GM18511 (cell line): ENCODE measurements at regions not wholly inside any gene's neighbourhood (a gene's known extent, or its start where the extent isn't known, plus 50 kb on each side); places are given as distances from the start of the nearest gene placed in this dataset.

ENCODE experiments used
- ATAC-seq: cut with Tn5 transposase; IDR thresholded peaks from one replicate; pipeline ENCODE4 v1.9.1; 2021; ENCODE audit warnings: mild to moderate bottlenecking, moderate library complexity; ENCODE audit not compliant: unreplicated experiment

DNA sequence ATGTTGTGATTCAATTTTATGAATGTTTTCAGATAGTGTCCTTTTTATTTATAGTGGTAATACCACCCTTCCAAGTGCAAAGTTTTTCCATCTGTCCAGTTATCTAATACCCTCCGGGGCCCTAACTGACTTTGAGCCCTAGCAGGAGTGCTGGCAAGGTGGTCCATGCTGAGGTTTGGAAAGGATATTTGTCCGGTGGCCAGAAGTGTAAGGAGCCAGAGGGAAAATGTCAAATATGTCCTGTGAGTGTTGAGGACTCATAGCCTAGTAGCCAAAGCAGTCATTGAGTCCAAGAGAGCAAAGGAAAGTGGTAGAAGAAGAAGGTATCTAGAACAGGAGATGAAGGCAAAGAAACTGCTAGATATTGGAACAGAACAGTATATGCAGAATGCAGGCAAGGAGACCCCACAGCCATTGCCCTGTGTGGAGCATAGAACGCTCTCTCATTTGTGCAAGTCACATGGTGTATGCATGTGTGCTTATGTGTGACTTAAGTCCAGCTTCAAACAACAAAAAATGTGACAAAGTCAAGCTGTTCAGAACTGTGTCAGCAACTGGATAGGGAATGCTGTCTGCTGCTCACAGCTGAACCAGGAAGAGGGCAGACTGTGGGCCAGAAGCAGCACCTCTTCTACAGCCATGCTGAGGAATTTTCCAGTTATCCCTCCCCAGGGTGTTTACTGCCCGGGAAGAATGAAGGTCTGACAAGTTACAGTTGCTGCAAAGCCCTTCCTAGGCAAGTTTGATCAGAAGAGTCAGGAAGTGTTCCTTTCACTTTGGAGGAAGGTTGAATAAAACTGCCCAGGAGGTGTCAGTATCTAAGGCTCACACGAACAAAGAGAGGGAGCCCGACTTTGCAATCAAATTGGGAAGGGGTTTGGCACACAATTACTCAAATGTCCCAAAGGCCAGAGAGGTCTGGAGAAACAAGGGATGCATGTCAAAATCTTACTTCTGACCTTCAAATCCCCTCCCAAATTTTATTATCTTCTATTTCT, 463.3 kb upstream of the DMAC1 start:
- ATAC-seq, result no peak

DNA sequence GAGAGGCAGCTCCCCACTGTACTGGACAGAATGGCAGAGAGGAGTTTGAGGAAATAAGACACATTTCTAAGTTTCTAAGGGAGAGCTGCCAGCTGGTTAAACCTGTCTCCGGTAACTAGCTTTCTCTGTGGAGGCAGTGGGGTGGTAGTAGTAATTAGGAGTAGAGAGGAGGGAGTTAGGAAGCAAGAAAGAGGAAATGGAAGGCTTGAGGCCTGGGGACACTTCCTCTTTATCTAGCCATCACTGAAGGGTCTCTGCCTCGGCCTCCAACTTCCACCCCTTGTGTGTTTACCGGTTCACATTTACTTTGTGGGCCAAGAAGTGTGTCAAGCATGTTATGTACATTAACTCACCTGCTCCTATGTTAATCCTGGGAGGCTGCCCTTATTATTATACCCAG, 462.2 kb upstream of the DMAC1 start:
- no peak for ATAC-seq

DNA sequence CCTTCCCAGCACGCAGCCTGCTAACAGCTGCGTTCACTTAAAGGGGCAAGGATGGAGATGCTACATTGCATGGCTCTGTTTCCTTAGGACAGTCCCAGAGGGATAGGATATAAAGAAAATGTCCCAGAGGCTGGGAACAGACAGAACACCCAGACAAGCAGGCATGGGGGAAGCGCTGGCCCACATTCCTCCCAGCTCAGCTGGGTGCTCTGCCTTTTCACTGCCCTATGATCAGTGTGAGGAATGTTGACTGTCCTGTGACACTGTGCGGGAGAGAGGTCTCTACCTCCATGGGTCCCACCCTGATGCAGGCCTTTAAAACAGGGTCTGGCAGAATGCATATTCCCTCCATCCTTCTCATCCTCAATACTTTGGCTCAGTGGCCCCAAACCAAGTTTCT, 459.4 kb upstream of the DMAC1 start:
- ATAC-seq, result no peak

DNA sequence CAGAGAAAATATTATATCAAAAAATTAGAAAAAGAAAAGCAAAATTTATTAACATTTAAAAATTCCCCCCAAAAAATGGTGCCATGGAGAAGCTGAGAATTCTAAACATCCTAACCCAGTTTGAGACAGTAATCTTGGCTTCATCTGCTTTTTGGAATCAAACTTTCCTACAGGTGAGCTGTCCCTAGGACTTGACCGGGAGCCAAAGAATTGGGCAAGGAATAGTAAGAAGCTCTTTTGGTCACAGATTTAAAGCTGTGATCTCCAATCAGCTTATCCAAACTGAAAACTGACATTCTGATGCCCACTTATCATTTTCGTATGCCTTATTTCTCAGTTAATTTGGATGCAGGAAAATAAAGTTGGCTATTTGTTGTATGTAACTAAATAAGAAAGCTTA, 457.3 kb upstream of the DMAC1 start:
- no peak for ATAC-seq

DNA sequence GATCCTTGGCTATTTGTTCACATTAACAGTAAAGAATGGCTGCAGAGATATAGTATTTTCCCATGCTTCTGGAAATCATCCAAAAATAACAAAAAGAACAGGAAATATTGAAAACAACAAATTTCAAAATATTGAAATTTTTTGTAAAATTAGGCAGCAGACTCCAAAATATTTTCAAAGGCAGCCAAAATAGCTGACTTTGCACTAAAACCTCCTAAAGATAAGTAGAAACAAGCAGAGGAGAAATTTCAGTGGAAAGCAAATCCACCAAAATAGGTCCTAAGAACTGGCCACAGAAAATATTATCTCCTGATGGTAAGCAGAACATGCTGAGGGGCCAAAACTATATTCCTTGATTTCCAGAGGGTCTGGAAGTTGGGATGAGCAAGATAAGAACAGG, 456.3 kb upstream of the DMAC1 start:
- no peak for ATAC-seq

DNA sequence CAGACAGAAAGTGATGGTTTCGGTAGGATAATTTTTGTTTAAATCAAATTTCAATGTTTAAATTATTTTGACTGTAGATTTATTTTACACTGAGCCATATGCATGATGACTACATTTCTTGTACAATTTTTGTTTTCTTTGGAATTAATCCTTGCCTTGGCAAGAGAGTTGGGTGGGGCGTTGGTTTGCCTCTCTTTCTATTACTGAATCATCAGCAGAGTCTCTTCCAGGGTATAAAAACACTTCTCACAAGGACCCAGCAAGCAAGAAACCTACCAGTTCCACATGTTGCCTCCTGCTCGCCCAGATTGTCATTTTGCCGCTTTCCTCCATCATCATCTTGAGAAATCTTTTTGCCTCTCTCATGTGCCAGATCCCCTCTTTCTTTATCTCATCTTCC, 455.0 kb upstream of the DMAC1 start:
- ATAC-seq, result no peak

DNA sequence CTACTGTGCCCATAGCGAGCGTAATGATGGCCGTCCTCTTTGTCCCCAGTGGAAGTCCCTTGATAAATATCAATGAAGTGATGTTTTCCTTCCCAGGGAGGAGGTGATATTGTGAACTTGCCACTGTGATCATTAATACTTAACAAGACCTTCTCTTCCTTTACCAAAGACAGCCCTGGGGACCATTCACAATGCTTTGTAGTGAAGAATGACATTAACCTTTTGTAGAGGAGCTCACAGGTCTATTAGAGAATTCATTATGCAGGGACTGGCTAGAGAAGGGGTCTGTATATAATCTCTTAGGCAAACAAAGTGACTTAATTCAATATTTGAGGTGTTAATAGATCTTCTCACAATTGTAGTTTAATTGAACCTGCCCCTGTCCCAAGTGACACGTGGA, 452.9 kb upstream of the DMAC1 start:
- no peak for ATAC-seq

DNA sequence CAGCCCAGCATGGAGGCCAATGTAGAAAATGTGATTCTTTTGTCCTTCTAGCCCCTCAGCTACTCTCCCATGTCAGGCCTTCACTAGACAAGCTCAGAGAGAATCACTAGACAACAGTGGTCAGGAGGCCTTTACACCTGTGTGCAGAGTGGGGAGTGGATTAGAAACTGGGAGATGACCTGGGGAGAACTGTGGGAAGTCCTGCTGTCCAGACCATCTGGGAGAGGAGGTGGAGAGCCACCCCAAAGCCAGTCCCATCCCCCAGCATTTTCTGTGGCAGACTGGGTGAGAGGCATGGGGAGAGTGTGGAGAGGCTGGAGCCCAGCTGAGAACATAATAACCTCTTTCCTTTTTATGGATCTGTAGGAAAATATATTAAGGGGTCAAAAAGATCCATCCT, 452.0 kb upstream of the DMAC1 start:
- no peak for ATAC-seq

DNA sequence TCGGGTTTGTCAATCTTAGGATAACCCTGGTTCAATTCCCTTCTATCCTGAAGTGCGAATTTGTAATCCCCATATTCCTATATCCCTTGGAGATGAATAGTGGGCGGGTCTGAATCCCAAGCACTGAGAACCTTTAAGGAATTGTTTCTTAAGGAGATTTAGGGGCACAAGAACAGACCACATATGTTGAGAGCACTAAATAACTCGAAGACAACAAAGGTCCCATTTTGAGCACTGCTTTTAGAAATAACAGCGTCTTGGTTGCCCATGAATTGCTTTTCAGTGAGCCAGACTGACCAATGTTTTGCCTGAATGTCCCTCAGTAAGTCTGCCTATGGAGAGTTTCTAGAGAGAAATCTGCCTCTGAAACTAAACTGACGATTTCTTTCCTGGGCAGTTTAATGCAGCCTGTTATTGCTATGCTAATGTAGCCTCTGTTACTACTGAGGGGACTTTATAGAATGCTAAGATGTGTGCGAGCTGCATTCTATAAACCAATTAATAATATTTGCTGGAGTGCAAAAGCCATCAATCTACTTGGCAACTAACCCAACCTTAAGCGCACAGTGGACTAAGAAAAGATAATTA, 445.0 kb upstream of the DMAC1 start:
- no peak for ATAC-seq

DNA sequence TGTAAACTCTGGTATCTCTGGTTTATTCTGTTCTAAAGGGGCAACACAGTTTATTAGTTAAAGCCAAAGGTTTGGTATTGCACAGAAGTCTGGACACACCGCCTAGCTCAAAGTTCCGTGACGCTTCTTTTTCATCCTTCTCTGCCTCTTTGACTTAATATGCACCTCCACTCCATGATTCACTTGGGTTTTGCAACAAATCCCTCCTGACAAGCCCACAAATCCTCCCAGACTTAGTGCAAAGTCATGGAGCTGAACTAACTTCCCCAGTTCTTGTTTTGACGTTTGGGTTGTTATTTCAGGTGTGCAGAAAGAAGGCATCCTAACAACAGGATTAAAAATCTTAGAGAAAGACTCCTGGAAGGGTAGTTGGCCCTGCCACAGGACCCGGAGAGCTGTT, 441.6 kb upstream of the DMAC1 start:
- ATAC-seq, result no peak

DNA sequence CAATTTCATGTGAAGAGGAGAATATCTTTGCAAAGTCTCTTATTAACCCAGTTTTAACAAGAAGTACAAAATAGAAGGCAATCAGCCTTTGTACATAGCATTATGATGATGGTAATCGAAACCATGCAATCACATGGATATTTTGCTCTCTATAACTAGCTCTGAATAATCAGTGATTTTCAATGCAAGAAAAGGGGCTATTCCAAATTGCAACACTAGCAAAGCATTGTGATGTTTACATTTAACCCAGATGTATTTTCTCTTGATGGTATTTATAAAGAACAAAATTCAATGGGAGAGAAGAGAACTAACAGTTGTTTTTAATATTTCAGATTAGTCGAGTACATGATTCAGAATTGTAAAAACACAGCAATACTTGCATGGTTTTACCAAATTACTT, 437.5 kb upstream of the DMAC1 start:
- ATAC-seq, result no peak

DNA sequence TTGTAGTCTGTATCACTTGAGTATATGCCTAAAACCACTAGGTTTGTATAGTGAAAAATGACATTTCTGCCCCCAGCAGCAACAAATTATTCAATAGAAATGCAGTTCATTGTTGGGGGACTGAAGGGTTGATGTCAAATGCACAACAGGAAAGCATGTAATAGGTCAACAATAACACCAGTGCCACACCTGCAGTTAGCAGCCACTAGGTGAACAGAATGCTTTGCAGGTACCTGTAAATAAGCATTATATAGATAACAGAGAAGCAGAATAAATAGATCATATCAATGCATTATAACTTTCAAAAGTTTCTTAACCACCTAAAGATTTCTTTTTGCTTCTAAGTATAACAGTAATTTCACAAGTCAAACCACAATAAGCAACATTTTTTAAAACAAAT, 435.9 kb upstream of the DMAC1 start:
- ATAC-seq, result no peak

DNA sequence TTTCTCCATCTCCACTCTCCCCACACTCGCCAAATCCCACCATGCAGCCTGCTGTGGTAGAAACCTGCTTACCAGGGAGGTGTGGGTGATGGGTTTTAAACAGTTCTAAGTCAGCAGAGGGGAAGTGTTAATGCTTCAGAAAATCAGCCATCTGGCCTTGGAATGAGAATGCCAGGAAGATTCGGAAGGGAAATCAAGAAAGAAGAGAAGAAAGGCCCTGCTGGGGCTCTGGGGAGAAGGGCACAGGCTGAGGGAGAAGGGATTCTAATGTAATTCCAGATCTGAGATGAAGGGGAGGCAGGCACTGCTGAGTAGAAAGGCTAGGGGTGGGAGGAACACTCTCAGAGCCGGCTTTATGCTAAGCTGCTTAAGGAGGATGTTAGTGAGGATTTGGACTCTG, 434.7 kb upstream of the DMAC1 start:
- no peak for ATAC-seq

DNA sequence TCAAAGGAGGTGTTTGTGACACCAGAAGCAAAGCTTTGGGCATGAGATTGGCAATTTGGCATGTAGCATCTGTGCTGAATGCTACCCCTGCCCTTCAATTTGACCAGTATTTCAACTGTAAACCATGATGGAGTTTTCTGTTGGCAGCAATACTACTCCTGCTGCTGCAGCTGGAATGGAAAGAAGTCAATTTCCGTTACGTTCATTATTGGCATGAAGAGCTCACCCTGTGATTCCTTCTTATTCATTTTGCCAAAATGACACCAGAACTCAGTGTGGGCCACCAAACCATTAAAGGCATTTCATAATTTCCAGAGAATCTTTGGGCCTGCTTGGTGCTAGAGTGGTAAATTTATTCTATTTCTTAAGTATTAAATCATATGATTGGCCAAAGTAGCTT, 433.1 kb upstream of the DMAC1 start:
- no peak for ATAC-seq

DNA sequence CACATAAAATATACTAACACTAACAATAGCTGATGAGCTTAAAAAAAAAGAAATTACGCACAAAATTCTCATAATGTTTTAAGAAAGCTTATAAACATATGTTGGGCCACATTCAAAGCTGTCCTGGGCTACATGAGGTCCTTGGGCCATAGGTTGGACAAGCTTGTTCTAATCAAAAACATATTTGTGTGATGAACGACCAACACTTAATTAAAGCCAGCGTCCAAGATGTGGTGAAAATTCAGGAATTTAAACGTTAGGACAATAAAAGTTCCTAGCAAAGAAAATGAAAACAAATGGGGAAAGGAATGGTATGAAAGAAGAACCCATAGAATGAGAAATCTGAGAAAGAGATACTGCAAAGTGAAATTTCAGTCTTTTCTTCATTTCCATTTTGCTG, 429.6 kb upstream of the DMAC1 start:
- ATAC-seq, result no peak

DNA sequence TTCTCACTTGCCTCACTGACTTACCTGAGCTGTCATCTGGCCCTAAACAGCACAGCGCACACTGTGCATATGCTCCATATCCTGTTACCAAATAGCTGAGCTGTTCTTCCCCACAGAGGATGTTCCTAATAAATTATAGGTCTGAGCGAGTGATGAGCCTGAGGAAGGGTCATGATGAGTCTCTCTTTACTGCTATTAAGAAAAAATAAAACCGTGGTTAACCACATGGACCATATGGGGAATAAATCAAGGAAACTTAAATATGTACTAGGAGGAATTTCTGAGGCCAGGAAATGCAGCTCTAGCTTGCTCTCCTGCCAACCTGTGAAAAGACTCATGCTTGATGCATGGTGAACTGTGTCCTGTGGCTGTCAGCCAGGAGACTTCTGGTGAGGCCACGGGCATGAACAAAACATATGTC, 424.8 kb upstream of the DMAC1 start:
- no peak for ATAC-seq

DNA sequence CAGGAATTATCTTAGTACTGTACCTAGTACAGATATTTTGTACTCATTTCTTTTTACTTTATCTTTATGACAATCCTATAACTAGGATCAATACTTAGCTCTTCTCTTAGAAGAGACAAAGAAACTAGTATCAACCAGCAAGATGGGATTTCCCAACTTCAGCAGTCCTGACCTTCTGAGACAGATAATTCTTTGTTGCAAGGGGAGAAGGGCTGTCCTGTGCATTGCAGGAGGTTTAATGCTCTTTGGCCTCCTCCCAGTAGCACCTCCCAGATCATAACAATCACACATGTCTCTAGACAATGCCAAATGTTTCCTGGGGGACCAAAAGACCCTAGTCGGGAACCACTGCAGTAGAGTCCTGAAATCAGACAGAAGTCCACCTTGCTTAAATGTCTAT, 424.3 kb upstream of the DMAC1 start:
- ATAC-seq, result no peak

DNA sequence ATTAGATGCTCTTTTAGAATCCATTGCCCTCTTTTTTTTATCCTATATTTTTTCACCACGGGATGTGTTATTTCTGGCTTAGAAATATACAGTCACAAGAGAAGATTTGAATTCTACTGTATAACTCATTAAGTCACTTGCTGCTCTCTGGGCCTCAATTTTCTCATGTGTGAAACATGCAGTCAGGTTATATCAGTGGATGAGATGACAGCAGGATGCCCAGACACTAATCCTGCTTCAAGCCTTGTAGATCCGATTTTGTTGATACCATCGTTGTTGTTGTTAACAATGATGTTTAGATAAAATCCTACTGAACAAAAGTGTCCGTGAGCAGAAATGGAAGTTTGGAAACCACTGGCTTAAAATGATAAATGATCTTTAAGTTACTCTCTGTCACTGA, 421.9 kb upstream of the DMAC1 start:
- ATAC-seq, result no peak

DNA sequence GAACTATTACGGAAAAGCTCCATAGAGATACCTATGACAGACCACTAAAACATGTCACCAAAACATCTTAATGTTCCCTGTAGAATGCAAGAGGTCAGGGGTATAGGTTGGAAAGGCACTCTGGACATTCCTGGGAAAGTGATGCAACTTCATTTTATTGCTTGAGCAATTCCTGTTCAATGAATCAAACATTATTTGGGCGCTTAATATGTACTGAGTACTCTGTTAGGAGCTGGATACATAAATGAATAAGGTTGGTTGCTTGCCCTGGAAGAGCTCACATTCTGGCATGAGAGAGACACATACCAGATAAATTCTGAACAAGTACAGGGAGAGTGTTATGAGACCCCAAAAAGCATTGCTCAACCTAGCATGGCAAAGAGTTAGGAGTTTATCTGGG, 408.9 kb upstream of the DMAC1 start:
- ATAC-seq, result no peak

DNA sequence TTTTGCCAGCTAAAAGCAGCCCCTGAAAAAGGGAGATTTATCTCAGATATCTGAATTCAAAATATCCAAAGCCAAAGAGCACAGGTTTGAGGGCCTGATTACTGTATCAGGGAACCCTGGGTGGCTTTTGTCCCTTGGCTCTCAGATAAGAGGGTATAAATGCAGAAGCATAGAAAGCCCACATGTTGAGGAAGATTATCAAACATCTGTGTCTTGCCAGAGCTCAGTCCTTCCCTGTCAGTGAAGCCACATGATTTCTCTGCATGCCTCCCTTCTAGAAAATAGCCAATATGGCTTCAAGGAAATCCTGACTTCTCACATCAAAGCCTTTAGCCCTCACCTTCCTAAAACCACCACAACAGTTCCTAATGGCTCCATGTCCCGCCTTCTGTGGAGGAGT, 408.0 kb upstream of the DMAC1 start:
- no peak for ATAC-seq

DNA sequence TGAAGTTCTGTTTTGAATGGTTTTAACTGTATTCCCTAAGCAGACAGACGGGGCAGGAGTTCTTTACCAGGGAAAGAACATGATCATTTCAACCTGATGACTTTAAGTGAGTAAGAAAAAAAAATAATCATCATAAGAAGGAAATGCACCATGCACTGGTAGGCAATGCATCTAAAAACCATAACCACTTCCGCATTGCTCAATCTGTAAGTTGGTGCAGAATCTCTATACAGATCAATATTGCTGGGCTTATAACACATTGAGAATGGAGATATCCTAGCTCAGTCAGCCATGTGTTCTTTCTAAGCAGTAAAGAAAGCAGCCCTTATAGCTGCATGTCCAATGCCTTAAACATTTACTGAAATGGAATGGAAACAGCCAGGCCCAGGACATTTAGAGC, 407.1 kb upstream of the DMAC1 start:
- ATAC-seq, result no peak

DNA sequence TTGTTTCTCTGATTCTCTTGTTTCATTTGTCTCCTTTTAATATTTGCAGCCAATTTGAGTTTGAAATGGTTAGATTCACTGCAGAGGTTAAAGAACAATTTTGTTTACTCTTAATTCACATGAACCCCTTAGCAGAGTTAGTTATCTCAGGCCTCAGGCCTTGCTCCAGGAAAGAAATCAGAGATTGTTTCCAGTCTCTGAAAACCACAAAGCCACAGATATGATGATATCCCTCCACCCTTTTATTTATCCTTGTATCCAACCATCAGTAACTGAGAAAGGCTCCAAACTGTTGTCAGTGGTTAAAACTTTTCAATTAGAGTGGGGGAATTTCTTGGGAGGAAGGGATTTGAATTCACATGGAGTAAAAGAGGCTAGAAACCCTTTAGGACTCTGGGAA, 406.0 kb upstream of the DMAC1 start:
- ATAC-seq, result no peak

DNA sequence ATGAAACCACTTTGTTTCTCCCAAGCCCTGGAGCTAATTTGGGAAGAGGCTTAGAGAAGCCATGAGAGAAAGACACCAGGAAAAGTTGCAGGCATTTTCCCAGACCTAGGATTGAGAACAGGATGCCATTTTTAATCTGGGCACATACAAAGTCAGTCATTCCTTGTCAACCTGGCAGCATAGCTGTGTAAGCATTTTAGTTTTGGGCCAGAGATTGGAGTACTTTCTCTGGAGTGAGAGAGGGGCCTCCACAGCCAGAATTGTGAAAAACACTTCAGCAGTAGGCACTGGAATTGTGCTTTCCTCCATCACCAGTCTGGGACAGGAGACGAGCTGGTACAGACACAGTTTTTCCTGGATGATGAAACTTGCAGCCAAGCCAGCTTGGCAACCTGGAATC, 390.3 kb upstream of the DMAC1 start:
- no peak for ATAC-seq
